ENCODE measurements at regions not wholly inside any gene's neighbourhood (a gene's known extent, or its start where the extent isn't known, plus 50 kb on each side); places are given as distances from the start of the nearest gene placed in this dataset.

DNA sequence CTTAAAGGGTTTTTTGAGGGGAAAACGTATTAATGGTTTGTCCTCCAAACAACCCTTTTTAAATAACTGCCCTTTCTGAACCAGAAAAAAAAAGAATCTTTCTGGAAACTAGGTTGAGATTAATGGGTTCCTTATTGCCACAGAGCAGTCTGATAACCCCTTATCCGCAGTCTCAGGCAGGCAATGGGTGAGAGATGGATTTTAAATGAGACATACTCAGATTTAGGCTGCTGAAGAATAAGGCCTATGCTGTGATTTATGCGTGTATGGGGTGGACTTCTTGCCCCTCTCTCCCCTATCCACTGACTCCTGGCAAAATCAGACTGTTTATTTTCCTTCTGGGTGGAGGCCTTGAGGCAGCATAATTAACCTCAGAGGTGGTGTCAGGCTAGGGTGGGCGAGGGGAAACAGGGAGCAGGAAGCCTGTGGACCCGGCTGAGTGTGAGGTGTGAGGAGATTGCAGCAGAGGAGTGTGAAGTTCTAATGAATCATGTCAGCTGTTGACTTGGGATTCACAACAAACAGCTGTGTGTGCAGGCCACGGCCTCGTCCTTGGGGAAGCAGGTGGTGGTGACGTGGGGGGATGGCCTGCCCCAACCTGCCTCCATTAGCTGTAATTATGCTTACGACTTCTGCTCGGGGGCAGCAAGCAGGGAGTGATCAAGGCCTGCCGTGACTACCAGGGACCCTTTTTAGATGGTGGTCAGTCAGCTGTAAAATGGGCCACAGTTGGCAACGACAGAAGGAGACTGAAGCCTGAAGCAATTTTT lies 196.4 kb downstream of the SEMA6A start:
- ATAC-seq: no peak
- DNase-seq: no peak

DNA sequence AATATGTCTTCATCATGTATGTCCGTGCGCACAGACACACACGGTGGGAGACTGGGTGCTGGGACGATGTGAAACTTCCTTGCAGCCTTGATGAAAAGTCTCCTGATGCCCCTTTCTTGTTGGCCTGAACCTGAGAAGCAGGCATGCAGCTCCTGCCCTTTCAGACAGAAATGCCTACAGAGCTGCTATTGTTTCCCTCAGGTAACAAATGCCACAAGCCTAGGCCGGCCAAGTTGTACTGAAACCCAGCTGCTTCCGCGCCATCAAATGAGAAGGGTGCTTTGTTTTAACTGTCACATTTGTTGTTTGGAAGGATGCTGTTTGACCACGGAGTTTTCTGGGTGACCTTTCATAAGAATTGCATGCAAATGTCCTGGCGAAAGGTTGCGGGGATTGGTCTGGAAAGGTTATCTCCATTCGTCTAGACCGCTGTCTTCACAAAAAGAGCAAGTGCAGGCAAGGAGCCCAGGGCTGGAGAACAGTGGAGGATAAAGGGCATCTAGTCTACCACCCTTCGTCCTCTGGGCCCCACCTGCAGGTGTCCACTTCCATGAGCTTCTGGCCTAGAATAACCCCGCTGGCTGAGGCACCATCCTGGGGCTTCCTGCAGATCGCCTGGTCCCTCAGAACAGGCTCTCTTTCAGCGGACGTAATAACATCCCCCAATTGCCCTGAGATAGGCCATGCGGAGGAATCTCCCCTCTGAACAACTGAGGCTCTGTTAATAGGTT lies 197.2 kb downstream of the SEMA6A start:
- Histone ChIP-seq H3K36me3 (ENCODE audit: low read depth) (no peaks in the 10 kb centered on the region), H3K9me3 (no peaks in the 10 kb centered on the region), H3K4me3 (no peak overlapping the region), H3K4me1 (ENCODE audit: low read depth) (no peaks in the 10 kb centered on the region)
- intact Hi-C loops (cut with DNase I, micrococcal nuclease): no loop called here
- TF ChIP-seq, protein P1, sequence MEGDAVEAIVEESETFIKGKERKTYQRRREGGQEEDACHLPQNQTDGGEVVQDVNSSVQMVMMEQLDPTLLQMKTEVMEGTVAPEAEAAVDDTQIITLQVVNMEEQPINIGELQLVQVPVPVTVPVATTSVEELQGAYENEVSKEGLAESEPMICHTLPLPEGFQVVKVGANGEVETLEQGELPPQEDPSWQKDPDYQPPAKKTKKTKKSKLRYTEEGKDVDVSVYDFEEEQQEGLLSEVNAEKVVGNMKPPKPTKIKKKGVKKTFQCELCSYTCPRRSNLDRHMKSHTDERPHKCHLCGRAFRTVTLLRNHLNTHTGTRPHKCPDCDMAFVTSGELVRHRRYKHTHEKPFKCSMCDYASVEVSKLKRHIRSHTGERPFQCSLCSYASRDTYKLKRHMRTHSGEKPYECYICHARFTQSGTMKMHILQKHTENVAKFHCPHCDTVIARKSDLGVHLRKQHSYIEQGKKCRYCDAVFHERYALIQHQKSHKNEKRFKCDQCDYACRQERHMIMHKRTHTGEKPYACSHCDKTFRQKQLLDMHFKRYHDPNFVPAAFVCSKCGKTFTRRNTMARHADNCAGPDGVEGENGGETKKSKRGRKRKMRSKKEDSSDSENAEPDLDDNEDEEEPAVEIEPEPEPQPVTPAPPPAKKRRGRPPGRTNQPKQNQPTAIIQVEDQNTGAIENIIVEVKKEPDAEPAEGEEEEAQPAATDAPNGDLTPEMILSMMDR (IDR thresholded peaks at IDR 0.05): no peak
- DNase-seq (no peak), ATAC-seq (no peak)

More for the DNA sequence above, 196.4 kb downstream of the SEMA6A start:
- no peaks in the 10 kb centered on the region for H3K4me1 ChIP-seq (ENCODE audit: low read depth)
- intact Hi-C loops (cut with DNase I, micrococcal nuclease): no loop called here
- H3K9me3 ChIP-seq: no peaks in the 10 kb centered on the region
- H3K36me3 ChIP-seq (ENCODE audit: low read depth): no peaks in the 10 kb centered on the region
- H3K4me3 ChIP-seq: no peak overlapping the region
- TF ChIP-seq, protein P1 (IDR thresholded peaks at IDR 0.05): no peak

DNA sequence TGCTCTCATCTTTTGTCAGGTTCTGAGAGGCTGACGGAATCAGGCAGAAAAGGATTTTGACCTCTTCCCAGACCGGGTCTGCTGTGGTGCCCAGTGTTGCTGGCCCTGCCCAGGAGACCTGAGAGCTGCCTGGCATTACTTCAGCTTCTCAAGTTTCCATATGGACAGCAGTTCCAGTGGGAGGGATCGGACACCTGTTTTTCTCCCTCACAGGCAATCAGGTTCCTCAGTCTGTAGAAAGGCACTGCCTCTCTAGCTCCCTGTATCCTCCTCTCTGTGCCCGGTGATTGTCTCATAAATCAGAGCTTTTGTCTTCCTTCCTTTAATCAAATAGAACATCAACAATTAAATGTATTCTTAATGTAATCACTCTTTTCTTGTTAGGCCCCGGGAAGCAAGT lies 198.7 kb downstream of the SEMA6A start:
- Histone ChIP-seq H3K4me1 (ENCODE audit: low read depth) (peaks cover 3% of the 10 kb centered on the region), H3K4me3 (no peak overlapping the region), H3K36me3 (ENCODE audit: low read depth) (no peaks in the 10 kb centered on the region), H3K9me3 (no peaks in the 10 kb centered on the region)
- intact Hi-C loops (cut with DNase I, micrococcal nuclease): no loop called here
- DNase-seq: no peak
- ATAC-seq: no peak
- TF ChIP-seq, protein P1 (IDR thresholded peaks at IDR 0.05): no peak

DNA sequence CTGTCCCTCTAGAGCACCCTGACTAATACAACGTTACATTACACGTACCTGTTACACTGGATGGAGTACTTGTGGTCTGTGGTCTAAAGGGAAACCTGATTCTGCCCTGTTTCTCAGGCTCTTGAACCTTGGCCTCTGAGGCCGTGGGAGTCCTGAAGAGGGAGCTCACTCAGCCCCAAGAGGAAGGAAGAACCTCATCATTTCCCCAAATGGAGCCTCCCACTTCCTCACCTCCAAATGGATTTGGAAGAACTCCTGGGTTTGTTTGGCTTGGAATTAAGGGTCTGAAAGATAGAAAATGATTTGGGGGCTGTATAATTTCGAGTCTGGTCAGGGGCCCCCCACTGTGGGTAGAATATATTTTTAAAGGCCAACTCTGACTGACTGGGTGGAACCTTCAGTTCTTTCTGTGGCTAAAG lies 200.2 kb downstream of the SEMA6A start:
- peaks cover 3% of the 10 kb centered on the region for H3K4me1 ChIP-seq (ENCODE audit: low read depth)
- intact Hi-C loops (cut with DNase I, micrococcal nuclease): no loop called here
- no peaks in the 10 kb centered on the region for H3K9me3 ChIP-seq
- no peak for DNase-seq
- no peak overlapping the region for H3K4me3 ChIP-seq
- TF ChIP-seq, protein P1 (IDR thresholded peaks at IDR 0.05): no peak
- ATAC-seq: no peak
- no peaks in the 10 kb centered on the region for H3K36me3 ChIP-seq (ENCODE audit: low read depth)

DNA sequence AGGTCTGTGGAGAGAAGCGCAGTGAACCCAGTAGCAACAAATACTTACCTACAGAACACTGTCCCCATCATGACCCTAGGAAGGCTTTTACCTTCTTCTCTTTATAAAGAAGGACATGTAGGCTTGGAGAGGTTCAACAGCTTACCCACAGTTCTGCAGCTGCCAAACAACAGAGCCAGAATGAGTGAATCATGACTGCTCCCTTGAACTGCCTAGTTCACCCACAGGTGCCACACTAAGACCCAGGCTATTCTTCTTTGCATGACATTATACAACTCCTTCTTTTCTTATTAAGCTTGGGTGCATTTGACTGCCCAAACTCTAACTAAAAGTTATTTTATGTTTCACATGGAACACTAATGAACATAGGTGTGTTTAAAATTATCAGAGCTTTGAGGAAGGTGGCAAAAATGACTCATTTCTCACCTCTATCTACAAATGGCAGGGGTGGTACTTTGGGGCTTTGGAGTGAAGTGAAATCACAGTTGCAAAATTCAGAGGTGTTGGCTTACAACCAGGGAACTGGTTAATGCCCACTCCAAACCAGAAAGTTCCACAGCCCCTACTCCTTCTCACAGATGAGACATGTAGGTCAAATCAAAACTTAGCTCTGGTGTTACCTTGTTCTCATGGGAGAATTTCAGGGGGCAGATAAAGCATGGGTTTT lies 201.6 kb downstream of the SEMA6A start:
- ATAC-seq (no peak), DNase-seq (no peak)
- intact Hi-C loops (cut with DNase I, micrococcal nuclease): no loop called here
- TF ChIP-seq, protein P1 (IDR thresholded peaks at IDR 0.05): no peak
- Histone ChIP-seq H3K4me3 (no peak overlapping the region), H3K9me3 (no peaks in the 10 kb centered on the region), H3K4me1 (ENCODE audit: low read depth) (peaks cover 3% of the 10 kb centered on the region), H3K36me3 (ENCODE audit: low read depth) (no peaks in the 10 kb centered on the region)
